GM21723 (cell line): ENCODE measurements at regions not wholly inside any gene's neighbourhood (a gene's known extent, or its start where the extent isn't known, plus 50 kb on each side); places are given as distances from the start of the nearest gene placed in this dataset.

Experiments used
- ATAC-seq: cut with Tn5 transposase; IDR thresholded peaks from one replicate; pipeline ENCODE4 v1.9.1; 2021; ENCODE audit warnings: mild to moderate bottlenecking, moderate library complexity; ENCODE audit not compliant: unreplicated experiment

DNA sequence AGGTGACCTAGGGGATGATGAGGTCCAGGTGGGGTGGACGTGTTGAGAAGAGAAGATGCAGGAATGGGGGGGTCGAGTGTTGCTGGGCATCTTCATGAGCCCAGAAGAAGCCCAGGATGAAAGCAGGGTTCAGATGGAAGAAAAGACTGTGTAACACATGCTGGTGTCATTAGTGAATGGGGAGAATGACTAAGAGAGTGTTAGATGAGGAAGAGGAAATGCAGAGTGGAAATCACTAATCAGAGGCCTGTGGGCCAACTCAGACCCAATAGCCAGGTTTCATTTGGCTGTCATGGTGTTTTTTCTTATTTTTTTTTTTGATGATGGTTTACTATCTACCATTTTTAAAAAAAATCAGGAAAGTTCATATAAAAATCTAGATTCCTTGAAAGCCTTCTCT is 180.8 kb upstream of the CAMK1G start:
- ATAC-seq: no peak

DNA sequence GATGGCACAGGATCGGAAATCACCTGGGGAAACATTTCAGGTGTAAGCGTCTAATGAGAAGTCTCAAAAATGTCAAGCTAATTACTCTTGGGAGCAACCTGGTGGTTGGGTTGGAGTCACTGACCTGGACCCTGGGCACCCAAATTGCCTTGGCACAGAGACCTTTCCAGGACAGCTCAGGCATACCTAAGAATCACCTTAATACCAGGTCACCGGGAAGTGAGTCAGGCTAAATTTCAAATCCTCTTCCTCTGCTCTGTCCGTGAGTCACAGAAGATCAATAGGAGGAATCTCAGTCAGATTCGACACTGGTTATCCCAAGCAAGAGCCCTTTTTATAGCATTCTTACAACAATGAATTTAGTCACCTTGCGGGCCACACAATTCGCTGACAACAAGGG is 179.6 kb upstream of the CAMK1G start:
- no peak for ATAC-seq

DNA sequence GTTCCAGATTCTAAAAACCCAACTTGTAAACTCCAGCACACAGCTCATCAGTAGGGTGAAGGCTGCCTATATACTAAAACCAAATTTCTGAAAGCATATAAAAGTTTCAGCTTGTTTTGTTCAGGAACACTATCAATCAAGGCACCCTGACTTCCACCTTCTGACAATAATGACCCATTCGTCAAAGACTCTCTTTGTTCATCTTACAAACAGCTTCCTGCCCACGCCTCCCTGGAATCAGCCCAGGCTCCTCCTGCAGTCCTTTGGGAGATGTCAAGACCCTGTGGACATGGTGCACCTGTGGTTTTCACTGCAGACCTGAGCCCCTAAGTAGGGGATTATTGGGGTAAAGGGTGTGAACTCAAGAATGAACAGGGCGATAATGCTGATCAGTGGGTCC is 178.9 kb upstream of the CAMK1G start:
- no peak for ATAC-seq

DNA sequence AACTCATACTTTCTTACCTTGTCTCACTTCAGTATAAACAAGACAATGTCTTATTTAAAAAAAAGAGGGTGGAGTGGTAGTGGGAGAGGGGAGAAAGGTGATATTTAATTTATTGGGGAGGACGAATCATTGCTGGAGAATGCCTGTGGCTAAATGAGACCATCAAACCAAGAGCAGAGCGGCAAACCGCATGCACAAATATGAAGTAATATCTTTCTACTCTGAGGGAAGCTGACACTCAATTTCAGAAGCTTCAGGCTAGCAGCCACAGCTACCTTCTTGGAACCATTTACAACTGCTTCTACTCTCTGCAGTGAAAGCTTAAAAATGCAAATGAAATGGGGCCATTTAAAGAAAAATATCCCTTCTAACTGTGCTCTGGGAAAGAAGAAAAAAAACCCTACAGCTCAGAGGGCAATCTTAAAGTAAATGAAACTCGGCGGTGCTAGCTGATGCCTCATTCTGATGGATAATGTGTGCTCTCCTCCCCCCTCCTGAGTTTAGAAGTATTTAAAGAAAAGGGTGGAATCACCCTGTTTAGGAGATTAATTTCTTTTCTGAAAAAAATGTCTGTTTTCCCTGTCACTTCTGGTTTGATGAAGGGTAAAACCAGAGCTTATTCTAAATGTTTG is 178.2 kb upstream of the CAMK1G start:
- no peak for ATAC-seq

DNA sequence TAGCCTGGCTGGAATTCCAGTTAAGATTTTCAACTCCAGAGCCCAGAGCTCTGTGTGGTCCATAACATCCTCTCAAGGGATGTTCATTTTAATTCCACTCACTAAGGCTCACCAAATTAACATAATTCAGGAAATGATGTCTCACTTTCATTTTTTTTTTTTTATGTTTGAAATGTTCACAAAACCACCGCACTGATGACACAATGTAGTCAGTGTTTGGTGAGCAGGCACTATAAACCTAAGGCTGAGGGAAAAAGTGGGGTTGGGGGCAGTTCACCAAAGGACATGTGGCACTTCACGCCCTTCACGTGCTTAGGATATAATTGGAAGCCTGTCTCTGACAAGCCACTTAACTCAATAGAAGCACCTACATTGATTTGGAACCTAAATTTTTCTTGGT is 177.3 kb upstream of the CAMK1G start:
- ATAC-seq: no peak

DNA sequence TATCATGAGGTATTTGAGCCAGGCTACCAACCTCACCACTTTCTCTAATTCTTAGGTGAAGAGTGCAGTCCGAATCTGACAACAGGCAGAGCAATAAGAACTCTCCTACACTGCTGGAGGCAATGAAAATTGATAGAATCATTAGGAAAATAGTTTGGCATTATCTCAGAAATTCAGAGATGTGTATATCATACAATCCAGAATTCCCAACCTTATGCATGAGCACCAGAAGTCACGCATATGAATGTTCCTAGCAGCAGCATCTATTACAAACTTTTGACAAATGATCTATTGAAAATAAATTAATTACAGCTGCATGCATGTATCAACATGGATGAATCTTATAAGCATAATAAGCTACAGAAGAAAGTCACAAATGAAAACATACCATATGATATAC is 176.9 kb upstream of the CAMK1G start:
- ATAC-seq: no peak

DNA sequence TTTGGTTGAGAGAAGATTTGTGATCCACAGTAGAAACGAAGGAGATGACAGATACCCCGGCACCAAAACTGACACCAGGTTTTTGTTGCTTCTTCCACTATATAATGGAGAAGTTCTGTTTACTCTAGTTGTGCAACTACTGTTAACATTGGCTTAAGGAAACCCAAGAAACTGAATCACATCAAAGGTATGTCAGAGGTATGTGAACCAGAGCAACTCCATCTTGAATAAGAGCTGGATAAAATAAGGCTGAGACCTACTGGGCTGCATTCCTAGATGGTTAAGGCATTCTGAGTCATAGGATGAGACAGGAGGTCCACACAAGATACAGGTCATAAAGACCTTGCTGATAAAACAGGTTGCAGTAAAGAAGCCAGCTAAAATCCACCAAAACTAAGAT is 173.7 kb upstream of the CAMK1G start:
- ATAC-seq: no peak

DNA sequence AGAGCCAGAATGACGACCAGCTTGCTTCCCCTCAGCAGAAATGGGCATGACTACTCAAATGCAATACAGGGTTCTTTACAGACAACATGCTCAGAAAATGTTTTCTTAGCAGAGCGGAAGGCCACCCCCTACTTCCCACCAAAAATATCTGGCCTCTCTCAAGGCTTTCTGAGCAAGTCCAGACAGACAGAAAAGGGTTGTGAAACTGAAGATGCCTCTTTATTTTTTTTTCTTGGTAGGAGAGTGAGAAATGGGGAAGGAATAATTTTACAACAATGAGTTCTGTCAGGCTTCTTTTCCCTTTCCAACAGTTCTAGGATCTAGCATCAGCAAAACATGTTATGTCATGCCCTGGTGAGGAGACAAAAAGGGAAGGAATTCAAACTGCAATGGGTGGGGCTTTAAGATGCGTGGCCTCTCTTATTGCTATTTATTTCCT is 172.0 kb upstream of the CAMK1G start:
- ATAC-seq: no peak

DNA sequence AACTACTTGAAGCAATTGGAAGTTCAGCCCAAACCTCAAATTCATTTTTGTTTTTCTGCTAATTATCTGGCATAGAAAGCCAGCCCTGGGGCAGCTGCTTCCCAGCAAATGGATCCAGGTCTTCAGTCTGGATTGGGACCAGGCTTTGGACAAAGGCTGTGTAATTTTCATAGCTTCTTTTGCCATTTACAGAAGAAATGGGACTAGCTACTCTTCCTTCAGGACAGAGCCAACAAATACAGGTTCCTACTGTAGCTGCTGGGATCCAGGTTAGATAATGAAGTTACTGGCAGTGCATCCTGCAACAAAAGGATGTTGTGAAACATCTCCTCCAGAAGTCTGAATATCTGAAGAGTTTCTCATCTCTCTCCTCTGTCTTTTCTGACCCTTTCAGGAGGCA is 171.5 kb upstream of the CAMK1G start:
- ATAC-seq: no peak

DNA sequence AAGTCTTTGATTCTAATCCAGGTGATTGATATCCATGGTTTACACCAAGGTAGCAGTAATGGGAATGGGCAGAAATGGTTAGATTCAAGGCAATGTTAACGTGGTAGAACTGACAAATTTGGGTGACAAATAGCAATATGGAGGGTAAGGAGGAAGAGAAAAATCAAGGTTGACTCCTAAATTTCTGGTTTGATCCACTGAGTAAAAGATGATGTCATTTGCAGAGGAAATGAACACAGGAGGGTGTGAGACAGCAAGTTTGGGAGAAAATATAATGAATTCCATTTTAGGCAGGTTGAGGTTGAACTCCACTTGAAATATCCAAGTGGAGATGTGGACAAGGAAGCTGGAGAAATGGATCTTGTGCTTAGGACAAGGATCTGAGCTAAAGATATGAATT is 170.9 kb upstream of the CAMK1G start:
- ATAC-seq: no peak

DNA sequence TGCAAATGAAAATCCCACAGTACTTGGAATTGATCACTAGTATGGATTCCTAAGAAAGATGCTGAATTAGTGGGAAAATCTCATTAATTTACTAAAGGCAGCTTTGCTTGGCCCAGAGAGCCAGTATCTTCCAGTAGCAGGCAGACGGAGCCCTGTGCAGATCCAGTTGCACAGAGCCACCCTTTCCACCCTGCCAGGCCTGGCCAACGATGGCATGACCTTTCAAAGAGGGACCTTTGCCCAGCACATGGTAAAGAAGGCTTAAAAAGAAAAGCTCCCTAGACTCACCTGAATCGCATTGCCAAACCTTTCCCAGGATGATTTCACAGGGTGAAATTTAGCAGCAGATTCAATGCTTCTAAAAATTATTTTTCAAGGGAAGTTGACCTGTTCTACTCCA is 170.5 kb upstream of the CAMK1G start:
- no peak for ATAC-seq

DNA sequence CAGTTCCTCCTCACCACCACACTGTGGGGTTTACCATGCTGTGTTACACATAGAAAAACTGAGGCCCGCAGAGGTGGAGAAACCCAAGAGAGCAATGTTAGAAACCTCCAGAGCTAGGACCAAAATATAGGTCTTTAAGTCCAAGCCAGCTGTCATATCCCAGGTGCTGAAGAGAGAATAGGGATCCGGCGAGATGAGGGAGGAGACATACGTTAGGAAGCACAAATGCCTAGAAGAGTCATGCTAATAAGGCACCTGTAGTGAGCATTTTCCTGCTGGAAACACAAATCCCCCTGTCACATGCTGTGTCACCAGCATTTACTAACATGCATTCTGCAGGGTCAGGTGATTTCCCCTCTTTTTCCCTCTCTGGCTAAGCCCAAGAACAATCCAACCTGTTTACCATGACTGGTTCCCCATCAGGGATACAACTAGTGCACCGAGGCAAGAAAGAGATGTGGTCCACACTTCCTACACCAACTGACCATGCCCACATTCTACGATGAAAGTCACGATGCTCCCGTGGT is 168.6 kb upstream of the CAMK1G start:
- ATAC-seq: no peak

DNA sequence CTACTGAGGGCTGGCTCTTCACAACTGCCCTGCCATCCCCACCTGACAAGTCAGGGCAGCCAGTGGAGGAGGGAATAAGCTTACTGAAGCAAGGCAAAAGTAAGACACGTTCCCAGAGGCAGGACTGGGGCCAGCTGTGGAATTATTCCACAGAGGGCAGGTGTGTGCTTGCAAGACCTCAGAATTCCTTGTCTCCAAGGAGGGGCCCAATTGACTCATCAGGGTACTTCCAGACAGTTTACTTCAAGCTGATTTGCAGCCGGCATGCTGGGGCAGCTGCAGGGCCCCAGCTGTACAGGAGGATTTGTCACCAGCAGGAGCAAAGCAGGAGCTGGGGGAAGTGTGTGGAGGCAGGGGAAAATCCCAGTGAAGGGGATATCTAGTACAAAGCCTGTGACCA is 167.5 kb upstream of the CAMK1G start:
- ATAC-seq: no peak

DNA sequence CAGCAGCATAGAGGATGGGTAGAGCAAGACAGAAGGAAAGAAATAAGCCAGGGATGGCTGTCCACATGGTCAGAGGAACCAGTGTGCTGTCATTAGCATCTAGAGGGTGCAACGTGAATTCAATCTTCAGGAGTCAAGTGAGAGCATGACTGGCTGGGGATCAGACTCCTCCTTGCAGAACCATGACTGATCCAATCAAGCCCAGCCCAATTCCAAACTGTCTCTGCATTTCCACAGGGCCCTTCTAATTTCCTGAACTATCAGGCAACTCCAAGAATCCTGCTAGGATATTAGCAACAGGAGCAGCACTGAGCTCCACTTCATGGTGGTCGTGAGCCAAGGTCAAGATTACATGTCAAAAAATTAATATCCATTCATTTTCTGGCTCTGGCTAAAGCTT is 166.8 kb upstream of the CAMK1G start:
- ATAC-seq: no peak

DNA sequence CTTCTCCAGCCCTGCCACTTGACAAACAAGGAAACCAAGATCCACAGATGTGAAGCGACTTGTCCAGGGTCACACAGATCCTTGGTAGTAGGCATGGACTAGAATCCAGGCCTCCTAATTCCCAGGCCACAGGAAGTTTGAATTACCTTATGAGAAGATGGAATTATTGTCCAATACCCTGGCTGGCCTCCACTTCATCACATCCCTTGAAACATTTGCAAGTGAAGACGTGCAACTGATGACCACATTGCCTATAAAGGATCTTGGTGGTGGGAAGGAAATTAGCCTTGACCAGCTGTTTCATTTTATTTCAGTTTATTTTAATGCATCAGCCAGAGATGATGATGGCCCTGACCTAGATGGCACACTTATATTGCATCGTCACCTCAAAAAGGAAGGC is 165.8 kb upstream of the CAMK1G start:
- no peak for ATAC-seq

DNA sequence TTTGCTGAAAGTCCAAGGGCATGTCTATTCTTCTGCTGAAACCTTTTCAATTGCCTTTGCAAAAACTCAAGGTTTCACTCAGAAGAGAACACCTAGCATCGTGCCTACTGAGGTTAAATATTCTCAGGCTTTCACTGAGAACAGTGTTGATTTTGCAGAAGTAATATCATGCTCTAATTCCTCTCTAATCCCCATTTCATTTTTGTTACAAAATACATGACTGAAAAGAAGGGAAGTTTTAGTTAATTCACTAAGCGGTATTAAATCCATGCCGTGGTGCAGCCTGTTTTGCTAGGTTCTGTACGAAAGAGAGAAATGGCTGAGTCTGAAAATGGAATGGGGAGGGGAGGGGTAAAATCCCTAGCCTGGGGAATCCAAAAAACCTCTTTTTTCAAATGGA is 163.2 kb upstream of the CAMK1G start:
- no peak for ATAC-seq

DNA sequence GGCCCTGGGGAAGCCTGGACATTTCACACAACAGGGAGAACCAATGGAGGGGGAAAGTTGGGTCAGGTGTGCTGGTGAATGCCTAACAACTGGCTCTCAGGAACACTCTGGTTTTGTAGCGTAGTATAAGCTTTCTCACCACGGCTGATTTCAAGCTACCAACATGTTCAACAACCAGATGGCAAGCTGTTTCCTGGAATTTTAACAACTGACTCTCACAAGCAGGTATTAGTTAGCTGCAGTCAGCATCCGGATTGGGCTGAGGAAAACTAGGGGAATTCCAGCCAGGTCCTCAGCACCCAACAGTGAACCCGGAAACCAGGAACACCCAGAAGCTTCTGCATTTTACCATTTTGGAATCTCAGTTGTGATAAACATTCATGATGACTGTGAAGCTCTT is 162.3 kb upstream of the CAMK1G start:
- no peak for ATAC-seq

DNA sequence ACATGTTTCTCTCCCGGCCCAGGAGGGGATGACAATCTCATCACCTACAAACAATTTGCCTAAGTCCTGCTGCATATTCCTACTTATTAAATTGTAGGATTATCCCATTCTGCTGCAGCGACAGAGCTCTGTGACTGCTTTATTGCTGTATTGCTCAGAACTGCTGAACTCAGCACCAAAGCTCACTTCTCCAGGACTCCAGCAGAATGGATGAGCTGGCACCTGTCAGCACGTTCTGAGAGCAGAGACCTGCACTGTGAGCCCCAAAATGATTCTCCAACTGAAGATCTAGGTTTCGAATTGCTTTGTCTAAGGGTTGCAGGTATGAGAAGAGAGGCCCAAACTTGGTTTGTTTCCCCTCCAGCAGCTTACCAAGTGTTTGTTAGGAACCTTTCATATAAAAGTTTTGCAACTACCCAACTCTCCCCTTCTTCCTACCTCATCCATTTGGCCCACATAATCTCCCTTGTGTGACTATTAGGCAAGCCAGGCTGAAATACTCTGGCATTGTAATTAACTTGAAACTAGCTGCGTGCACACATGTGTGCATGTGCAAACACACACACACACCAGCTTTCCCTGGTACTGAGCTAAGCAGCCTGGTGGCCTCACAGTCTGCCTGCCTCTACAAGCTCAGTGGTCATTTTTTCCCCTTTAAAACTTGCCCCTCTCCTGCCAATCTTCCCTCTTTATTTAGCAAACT is 161.4 kb upstream of the CAMK1G start:
- no peak for ATAC-seq

DNA sequence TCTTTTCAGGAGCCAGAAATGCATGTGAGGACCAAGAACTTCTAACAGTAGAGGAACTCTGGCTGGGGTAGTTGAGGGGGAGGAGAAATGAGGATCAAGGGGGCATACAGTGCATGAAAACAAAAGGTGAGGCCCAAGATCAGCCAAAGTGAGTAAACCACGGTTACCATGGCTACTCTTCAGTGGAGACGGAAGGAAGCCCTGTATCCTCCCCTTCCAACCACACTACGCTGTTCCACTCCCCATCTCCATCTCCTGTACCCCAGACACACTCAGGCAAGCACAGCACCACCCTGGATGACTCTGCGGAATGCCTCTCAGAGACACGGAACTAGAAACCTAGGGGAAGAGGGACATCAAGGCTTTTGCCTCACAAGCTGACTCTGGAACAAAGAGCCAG is 157.6 kb upstream of the CAMK1G start:
- no peak for ATAC-seq

DNA sequence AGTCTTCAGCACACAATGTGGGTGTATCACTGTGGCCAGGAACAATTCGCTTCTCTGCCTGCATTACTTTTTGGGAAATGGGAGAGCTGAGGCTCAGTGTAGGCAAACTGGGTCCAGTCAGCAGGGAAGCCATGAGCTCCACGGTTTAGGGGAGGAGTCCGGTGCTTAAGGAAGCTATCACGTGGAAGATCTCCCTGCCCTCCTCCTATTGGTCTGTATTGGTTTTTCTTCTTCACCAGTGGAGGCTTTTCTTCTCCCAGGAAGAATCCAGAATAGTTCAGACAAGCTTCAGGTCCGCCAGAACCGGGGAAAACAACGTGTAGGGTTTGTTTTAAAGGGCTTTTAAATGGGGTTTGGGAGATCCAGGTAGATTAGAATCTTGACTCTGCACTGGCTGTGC is 156.2 kb upstream of the CAMK1G start:
- no peak for ATAC-seq

DNA sequence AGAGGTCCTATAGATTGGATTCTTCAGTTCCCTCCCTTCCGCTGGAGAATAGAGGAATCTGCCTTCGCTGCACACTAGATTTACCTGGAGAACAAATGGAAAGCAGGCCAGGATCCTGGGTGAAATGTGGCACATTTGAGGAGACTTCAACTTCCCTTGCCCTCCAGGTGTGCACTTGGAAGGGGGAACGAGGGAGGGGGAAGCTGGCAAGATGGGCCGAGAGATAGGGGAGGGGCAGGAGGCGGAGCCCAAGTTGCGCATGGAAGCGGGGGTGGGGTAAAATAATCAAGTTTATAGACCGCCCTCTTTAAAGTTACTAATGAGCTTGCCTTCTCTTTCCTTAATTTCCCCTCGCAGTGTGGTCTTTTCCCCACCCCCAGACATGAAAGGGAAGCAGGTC is 155.7 kb upstream of the CAMK1G start:
- no peak for ATAC-seq

DNA sequence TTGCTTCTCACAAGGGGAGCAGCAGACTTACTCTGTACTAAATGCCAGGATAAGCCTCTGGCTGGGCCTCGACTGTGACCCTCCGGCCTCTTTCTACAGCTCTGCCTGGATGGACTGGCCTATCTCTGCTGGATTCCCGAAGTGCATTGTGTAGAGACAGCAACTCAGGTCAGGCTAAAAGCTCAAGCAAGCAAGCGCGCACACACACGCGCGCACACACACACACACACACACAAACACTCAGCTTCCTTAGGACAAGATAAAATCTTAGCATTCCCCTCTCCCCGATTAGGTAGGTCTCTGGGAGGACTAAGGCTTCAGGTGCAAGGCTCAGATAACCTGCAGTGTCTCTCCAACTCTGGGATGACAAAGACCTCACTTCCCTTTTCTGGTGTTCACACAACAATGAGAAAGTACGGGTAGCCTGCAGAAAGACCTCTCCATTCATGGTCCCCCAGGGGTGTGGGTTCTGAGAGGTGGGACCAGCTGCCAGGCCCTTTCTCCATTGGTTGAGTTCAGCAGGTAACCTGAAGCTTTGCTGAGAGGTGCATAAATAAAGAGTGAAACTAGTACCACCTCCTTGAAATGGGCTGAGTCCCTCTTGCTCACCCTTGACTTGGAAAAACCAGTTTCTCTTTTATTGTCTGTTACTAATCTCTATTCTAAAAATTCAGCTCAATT is 155.1 kb upstream of the CAMK1G start:
- ATAC-seq: no peak
